Neural cell (in vitro differentiated cells): ENCODE measurements at regions not wholly inside any gene's neighbourhood (a gene's known extent, or its start where the extent isn't known, plus 50 kb on each side); places are given as distances from the start of the nearest gene placed in this dataset.

Source experiments
- H2AFZ ChIP-seq: fragments of 200-600, 300-800 bp; sonication (generic), shearing (Covaris generic); 2 replicates; pipeline ENCODE4 v1.6.0; 2014; ENCODE audit warnings: low read depth, mild to moderate bottlenecking, antibody characterized with exemption, low read length, moderate library complexity
- H3F3A ChIP-seq: fragments of 200-600 bp; shearing (Covaris generic); 2 replicates; pipeline ENCODE4 v1.6.1; 2016; ENCODE audit warnings: mild to moderate bottlenecking, moderate library complexity, mixed read lengths, antibody characterized with exemption, low read length; ENCODE audit not compliant: insufficient read depth, poor library complexity, severe bottlenecking
- H3K27ac ChIP-seq: fragments of 200-600, 300-800 bp; sonication (generic), shearing (Covaris generic); 2 replicates; pipeline ENCODE4 v1.5.1; 2014; ENCODE audit warnings: mild to moderate bottlenecking, low read length, moderate library complexity
- H3K27me3 ChIP-seq: fragments of 300-800, 200-600 bp; sonication (generic), shearing (Covaris generic); 2 replicates; pipeline ENCODE4 v1.6.0; 2014; ENCODE audit warnings: mild to moderate bottlenecking, low read depth, low read length, moderate library complexity; ENCODE audit not compliant: insufficient read depth
- H3K36me3 ChIP-seq: fragments of 300-800, 200-600 bp; sonication (generic), shearing (Covaris generic); 2 replicates; pipeline ENCODE4 v1.5.1; 2014; ENCODE audit warnings: mild to moderate bottlenecking, antibody characterized with exemption, low read length, moderate library complexity; ENCODE audit not compliant: insufficient read depth
- H3K4me2 ChIP-seq: fragments of 300-800, 200-600 bp; sonication (generic), shearing (Covaris generic); 2 replicates; pipeline ENCODE4 v1.6.0; 2014; ENCODE audit warnings: mild to moderate bottlenecking, low read length
- H3K4me3 ChIP-seq: fragments of 300-800, 200-600 bp; sonication (generic), shearing (Covaris generic); 2 replicates; pipeline ENCODE4 v1.5.1; 2014; ENCODE audit warnings: mild to moderate bottlenecking, low read length, moderate library complexity
- H3K79me2 ChIP-seq: fragments of 200-600 bp; shearing (Covaris generic); replicated peaks from 2 replicates; pipeline ENCODE4 v1.6.0; 2014; ENCODE audit warnings: mild to moderate bottlenecking, low read length, moderate library complexity; ENCODE audit not compliant: insufficient read depth
- H3K9ac ChIP-seq: fragments of 300-800, 200-600 bp; sonication (generic), shearing (Covaris generic); 2 replicates; pipeline ENCODE4 v1.6.1; 2016; ENCODE audit warnings: mild to moderate bottlenecking, low read length, mixed read lengths
- H3K9me2 ChIP-seq: fragments of 200-600 bp; shearing (Covaris generic); 2 replicates; pipeline ENCODE4 v1.6.1; 2016; ENCODE audit warnings: mild to moderate bottlenecking, low read length, mixed read lengths; ENCODE audit not compliant: insufficient read depth
- H3K9me3 ChIP-seq: fragments of 200-600, 300-800 bp; sonication (generic), shearing (Covaris generic); 2 replicates; pipeline ENCODE4 v1.6.1; 2016; ENCODE audit warnings: mild to moderate bottlenecking, mixed run types, low read length, moderate library complexity, mixed read lengths
- H4K20me1 ChIP-seq: fragments of 200-600 bp; shearing (Covaris generic); 2 replicates; pipeline ENCODE4 v1.6.1; 2016; ENCODE audit warnings: mild to moderate bottlenecking, mixed run types; ENCODE audit not compliant: insufficient read depth
- EP300 ChIP-seq: fragments of 450-650 bp; conservative IDR thresholded peaks from 2 replicates; pipeline ENCODE4 v1.6.1; 2014; ENCODE audit warnings: antibody characterized with exemption, mild to moderate bottlenecking, moderate library complexity; ENCODE audit not compliant: poor library complexity, severe bottlenecking
- EZH2 ChIP-seq: fragments of 200-600, 300-800 bp; shearing (Covaris generic), sonication (generic); IDR thresholded peaks from 2 replicates; pipeline ENCODE4 v1.6.1; 2014; ENCODE audit warnings: antibody characterized with exemption, low read length, borderline replicate concordance, mild to moderate bottlenecking; ENCODE audit not compliant: insufficient read depth, poor library complexity, severe bottlenecking
- MXI1 ChIP-seq: fragments of 450-650 bp; conservative IDR thresholded peaks from 2 replicates; pipeline ENCODE4 v1.6.1; 2014; ENCODE audit warnings: antibody characterized with exemption, mild to moderate bottlenecking; ENCODE audit not compliant: poor library complexity, severe bottlenecking
- POLR2AphosphoS5 ChIP-seq: IDR thresholded peaks from 2 replicates; pipeline ENCODE4 v1.6.1; 2012
- RAD21 ChIP-seq: fragments of 450-650 bp; conservative IDR thresholded peaks from 2 replicates; pipeline ENCODE4 v1.6.1; 2014; ENCODE audit warnings: antibody characterized with exemption, mild to moderate bottlenecking, moderate library complexity
- SMC3 ChIP-seq: fragments of 450-650 bp; conservative IDR thresholded peaks from 2 replicates; pipeline ENCODE4 v1.6.1; 2014; ENCODE audit warnings: antibody characterized with exemption, mild to moderate bottlenecking, moderate library complexity; ENCODE audit not compliant: poor library complexity
- TAF1 ChIP-seq: IDR thresholded peaks from 2 replicates; pipeline ENCODE4 v1.6.1; 2012; ENCODE audit warnings: low read depth
- TF ChIP-seq, protein P1 (sequence below): IDR thresholded peaks from 2 replicates; pipeline ENCODE4 v1.6.1; 2012; ENCODE audit warnings: borderline replicate concordance
- TF ChIP-seq, protein P2 (sequence below): fragments of 450-650 bp; IDR thresholded peaks from 2 replicates; pipeline ENCODE4 v1.5.1; 2014; ENCODE audit warnings: antibody characterized with exemption, mild to moderate bottlenecking, moderate library complexity; ENCODE audit not compliant: poor library complexity, severe bottlenecking

- Histone ChIP-seq H3K79me2 (no peaks in the 10 kb centered on the region), H3K27ac (no peak overlapping the region), H3F3A (no peaks in the 10 kb centered on the region), H3K36me3 (no peaks in the 10 kb centered on the region), H3K4me2 (no peak overlapping the region), H3K27me3 (no peaks in the 10 kb centered on the region), H4K20me1 (no peaks in the 10 kb centered on the region), H3K9me3 (no peaks in the 10 kb centered on the region), H3K4me3 (no peak overlapping the region), H3K9ac (no peak overlapping the region), H2AFZ (no peak overlapping the region), H3K9me2 (no peaks in the 10 kb centered on the region)
- TF ChIP-seq RAD21, result no peak
- TF ChIP-seq SMC3, result no peak
- no peak for TF ChIP-seq MXI1
- TF ChIP-seq EZH2, result no peak
- no peak for TF ChIP-seq POLR2AphosphoS5
- no peak for TF ChIP-seq EP300
- TF ChIP-seq, protein P1, sequence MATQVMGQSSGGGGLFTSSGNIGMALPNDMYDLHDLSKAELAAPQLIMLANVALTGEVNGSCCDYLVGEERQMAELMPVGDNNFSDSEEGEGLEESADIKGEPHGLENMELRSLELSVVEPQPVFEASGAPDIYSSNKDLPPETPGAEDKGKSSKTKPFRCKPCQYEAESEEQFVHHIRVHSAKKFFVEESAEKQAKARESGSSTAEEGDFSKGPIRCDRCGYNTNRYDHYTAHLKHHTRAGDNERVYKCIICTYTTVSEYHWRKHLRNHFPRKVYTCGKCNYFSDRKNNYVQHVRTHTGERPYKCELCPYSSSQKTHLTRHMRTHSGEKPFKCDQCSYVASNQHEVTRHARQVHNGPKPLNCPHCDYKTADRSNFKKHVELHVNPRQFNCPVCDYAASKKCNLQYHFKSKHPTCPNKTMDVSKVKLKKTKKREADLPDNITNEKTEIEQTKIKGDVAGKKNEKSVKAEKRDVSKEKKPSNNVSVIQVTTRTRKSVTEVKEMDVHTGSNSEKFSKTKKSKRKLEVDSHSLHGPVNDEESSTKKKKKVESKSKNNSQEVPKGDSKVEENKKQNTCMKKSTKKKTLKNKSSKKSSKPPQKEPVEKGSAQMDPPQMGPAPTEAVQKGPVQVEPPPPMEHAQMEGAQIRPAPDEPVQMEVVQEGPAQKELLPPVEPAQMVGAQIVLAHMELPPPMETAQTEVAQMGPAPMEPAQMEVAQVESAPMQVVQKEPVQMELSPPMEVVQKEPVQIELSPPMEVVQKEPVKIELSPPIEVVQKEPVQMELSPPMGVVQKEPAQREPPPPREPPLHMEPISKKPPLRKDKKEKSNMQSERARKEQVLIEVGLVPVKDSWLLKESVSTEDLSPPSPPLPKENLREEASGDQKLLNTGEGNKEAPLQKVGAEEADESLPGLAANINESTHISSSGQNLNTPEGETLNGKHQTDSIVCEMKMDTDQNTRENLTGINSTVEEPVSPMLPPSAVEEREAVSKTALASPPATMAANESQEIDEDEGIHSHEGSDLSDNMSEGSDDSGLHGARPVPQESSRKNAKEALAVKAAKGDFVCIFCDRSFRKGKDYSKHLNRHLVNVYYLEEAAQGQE, result no peak
- TF ChIP-seq, protein P2, sequence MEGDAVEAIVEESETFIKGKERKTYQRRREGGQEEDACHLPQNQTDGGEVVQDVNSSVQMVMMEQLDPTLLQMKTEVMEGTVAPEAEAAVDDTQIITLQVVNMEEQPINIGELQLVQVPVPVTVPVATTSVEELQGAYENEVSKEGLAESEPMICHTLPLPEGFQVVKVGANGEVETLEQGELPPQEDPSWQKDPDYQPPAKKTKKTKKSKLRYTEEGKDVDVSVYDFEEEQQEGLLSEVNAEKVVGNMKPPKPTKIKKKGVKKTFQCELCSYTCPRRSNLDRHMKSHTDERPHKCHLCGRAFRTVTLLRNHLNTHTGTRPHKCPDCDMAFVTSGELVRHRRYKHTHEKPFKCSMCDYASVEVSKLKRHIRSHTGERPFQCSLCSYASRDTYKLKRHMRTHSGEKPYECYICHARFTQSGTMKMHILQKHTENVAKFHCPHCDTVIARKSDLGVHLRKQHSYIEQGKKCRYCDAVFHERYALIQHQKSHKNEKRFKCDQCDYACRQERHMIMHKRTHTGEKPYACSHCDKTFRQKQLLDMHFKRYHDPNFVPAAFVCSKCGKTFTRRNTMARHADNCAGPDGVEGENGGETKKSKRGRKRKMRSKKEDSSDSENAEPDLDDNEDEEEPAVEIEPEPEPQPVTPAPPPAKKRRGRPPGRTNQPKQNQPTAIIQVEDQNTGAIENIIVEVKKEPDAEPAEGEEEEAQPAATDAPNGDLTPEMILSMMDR, result no peak
- TF ChIP-seq TAF1, result no peak
Measured at GRCh38 chr9:18335825-18336224, 138.1 kb upstream of the ADAMTSL1 start.

- H3K4me2 ChIP-seq, result no peak overlapping the region
- H2AFZ ChIP-seq, result no peak overlapping the region
- H3K9ac ChIP-seq, result no peak overlapping the region
Measured at GRCh38 chr9:18338042-18338441, 135.9 kb upstream of the ADAMTSL1 start.

More at GRCh38 chr9:18338042-18338441, 135.9 kb upstream of the ADAMTSL1 start:
- Histone ChIP-seq H3F3A (no peaks in the 10 kb centered on the region), H3K79me2 (no peaks in the 10 kb centered on the region), H3K9me2 (no peaks in the 10 kb centered on the region), H3K4me3 (no peak overlapping the region), H3K36me3 (no peaks in the 10 kb centered on the region), H4K20me1 (no peaks in the 10 kb centered on the region), H3K9me3 (no peaks in the 10 kb centered on the region), H3K27me3 (no peaks in the 10 kb centered on the region), H3K27ac (no peak overlapping the region)
- TF ChIP-seq MXI1, result no peak
- no peak for TF ChIP-seq RAD21
- TF ChIP-seq, protein P2, result no peak
- TF ChIP-seq SMC3, result no peak
- TF ChIP-seq, protein P1, result no peak
- no peak for TF ChIP-seq TAF1
- TF ChIP-seq POLR2AphosphoS5, result no peak
- no peak for TF ChIP-seq EP300
- no peak for TF ChIP-seq EZH2
